ENCODE measurements at regions not wholly inside any gene's neighbourhood (a gene's known extent, or its start where the extent isn't known, plus 50 kb on each side); places are given as distances from the start of the nearest gene placed in this dataset.
A peak's percentile ranks its signal among the peaks of the same experiment; 100 is the strongest.

DNA sequence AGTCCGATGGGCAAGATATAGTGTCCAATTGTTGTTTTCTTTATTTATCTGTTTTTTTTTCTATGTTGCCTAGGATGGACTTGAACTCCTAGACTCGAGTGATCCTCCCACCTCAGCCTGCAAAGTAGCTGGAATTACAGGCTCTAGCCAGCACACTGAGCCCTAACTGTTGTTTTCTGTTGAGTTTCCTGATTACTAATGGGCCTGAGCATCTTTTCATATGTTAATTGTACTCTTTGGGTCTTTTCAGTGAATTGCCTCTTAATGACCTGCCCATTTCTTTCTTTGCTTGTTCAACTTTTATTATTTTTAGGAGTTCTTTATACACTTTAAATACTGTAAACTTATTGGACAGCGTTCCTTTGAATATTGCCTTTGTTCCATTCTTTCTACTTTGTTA, 213.0 kb downstream of the HS3ST3B1 start:
- peaks cover 14% of the 10 kb centered on the region for H3F3A ChIP-seq (ENCODE audit: low read depth)
- TF ChIP-seq, protein P1, sequence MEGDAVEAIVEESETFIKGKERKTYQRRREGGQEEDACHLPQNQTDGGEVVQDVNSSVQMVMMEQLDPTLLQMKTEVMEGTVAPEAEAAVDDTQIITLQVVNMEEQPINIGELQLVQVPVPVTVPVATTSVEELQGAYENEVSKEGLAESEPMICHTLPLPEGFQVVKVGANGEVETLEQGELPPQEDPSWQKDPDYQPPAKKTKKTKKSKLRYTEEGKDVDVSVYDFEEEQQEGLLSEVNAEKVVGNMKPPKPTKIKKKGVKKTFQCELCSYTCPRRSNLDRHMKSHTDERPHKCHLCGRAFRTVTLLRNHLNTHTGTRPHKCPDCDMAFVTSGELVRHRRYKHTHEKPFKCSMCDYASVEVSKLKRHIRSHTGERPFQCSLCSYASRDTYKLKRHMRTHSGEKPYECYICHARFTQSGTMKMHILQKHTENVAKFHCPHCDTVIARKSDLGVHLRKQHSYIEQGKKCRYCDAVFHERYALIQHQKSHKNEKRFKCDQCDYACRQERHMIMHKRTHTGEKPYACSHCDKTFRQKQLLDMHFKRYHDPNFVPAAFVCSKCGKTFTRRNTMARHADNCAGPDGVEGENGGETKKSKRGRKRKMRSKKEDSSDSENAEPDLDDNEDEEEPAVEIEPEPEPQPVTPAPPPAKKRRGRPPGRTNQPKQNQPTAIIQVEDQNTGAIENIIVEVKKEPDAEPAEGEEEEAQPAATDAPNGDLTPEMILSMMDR (IDR thresholded peaks at IDR 0.05) = no peak
- TF ChIP-seq EZH2 (IDR thresholded peaks at IDR 0.05) (no peak), EZH2phosphoT487 (IDR thresholded peaks at IDR 0.05) (no peak)
- no peak overlapping the region for H3K4me3 ChIP-seq
- peaks cover 15% of the 10 kb centered on the region for H3K4me1 ChIP-seq
- no peak overlapping the region for H2AFZ ChIP-seq (replicated peaks)
- no peak overlapping the region for H3K4me2 ChIP-seq
- no peaks in the 10 kb centered on the region for H4K20me1 ChIP-seq (ENCODE audit: low read depth)
- H3K79me2 ChIP-seq (ENCODE audit: low read depth) = no peaks in the 10 kb centered on the region
- no peak overlapping the region for H3K27ac ChIP-seq
- H3K27me3 ChIP-seq = no peaks in the 10 kb centered on the region
- H3K9ac ChIP-seq = no peak overlapping the region
- no peaks in the 10 kb centered on the region for H3K36me3 ChIP-seq
- Mint-ChIP-seq H3K4me3 (no peak overlapping the region), H3K4me1 (peaks cover 3% of the 10 kb centered on the region), H3K27me3 (ENCODE audit: insufficient read depth, low read depth) (no peaks in the 10 kb centered on the region), H3K9me3 (peaks cover 3% of the 10 kb centered on the region), H3K27ac (no peak overlapping the region), H3K36me3 (no peaks in the 10 kb centered on the region)
- peak; percentile 25 for DNase-seq (ENCODE audit: low spot score)
- no peaks in the 10 kb centered on the region for H3K9me3 ChIP-seq (ENCODE audit: low read depth)

DNA sequence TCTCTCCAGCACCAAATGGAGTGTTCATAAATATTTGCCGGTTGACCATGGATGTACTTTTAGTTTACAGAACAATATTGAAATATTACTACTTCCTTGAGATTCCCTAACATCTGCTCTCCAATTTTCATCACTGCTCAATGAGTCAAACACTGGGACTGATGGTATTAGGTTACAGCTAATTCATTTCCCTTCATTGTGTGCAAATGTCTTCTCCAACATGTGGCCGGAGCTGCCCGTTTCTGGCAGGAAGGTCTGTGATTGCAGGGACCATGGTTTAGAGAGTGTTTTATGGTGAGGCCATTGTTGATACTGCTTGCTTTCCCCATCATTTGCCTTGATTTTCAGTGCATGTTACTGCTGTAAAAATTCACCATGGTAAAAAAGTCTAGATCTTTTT, 209.3 kb downstream of the HS3ST3B1 start:
- H3K27me3 ChIP-seq = no peaks in the 10 kb centered on the region
- H3K4me3 ChIP-seq = no peak overlapping the region
- H3K36me3 ChIP-seq = no peaks in the 10 kb centered on the region
- Mint-ChIP-seq H3K4me3 (no peak overlapping the region), H3K36me3 (no peaks in the 10 kb centered on the region), H3K27ac (no peak overlapping the region), H3K9me3 (peaks cover 4% of the 10 kb centered on the region), H3K4me1 (peaks cover 5% of the 10 kb centered on the region), H3K27me3 (ENCODE audit: insufficient read depth, low read depth) (no peaks in the 10 kb centered on the region)
- no peak overlapping the region for H3K4me2 ChIP-seq
- H3K79me2 ChIP-seq (ENCODE audit: low read depth) = no peaks in the 10 kb centered on the region
- H2AFZ ChIP-seq (replicated peaks) = no peak overlapping the region
- H3K27ac ChIP-seq = no peak overlapping the region
- peaks cover 14% of the 10 kb centered on the region for H3F3A ChIP-seq (ENCODE audit: low read depth)
- no peaks in the 10 kb centered on the region for H4K20me1 ChIP-seq (ENCODE audit: low read depth)
- no peak overlapping the region for H3K9ac ChIP-seq
- H3K4me1 ChIP-seq = peaks cover 15% of the 10 kb centered on the region
- TF ChIP-seq EZH2 (IDR thresholded peaks at IDR 0.05) = no peak
- TF ChIP-seq, protein P1 (IDR thresholded peaks at IDR 0.05) = no peak
- TF ChIP-seq EZH2phosphoT487 (IDR thresholded peaks at IDR 0.05) = no peak
- DNase-seq (ENCODE audit: low spot score) = no peak
- no peaks in the 10 kb centered on the region for H3K9me3 ChIP-seq (ENCODE audit: low read depth)

DNA sequence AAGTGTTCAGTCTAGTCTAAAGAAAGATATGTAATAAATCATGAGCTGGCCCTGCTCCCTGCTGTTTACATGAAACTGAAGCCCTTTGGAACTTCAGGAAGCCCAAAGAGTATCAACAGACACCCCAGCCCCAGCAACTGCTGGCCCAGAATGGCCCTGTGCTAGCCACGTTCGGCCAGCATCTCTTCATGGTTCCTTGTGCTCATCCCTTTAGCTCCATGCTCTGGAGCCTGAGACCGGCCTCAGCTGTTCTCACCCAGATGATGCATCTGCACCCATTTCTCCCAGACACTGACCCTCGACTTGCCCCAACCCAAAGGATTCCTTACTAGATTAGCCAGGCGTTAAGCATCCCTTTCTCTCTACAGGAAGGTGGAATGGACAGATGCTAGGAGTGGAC, 207.3 kb downstream of the HS3ST3B1 start:
- H3K4me1 ChIP-seq = peaks cover 5% of the 10 kb centered on the region
- H3K4me1 Mint-ChIP-seq = peaks cover 5% of the 10 kb centered on the region
- TF ChIP-seq, protein P1 (IDR thresholded peaks at IDR 0.05) = no peak
- TF ChIP-seq EZH2 (IDR thresholded peaks at IDR 0.05) (no peak), EZH2phosphoT487 (IDR thresholded peaks at IDR 0.05) (no peak)
- no peaks in the 10 kb centered on the region for H3K36me3 Mint-ChIP-seq
- no peaks in the 10 kb centered on the region for H3F3A ChIP-seq (ENCODE audit: low read depth)
- H2AFZ ChIP-seq (replicated peaks) = no peak overlapping the region
- H3K36me3 ChIP-seq = no peaks in the 10 kb centered on the region
- no peak overlapping the region for H3K4me2 ChIP-seq
- peaks cover 4% of the 10 kb centered on the region for H3K9me3 Mint-ChIP-seq
- no peaks in the 10 kb centered on the region for H3K27me3 Mint-ChIP-seq (ENCODE audit: insufficient read depth, low read depth)
- H3K9me3 ChIP-seq (ENCODE audit: low read depth) = no peaks in the 10 kb centered on the region
- no peak for DNase-seq (ENCODE audit: low spot score)
- no peaks in the 10 kb centered on the region for H4K20me1 ChIP-seq (ENCODE audit: low read depth)
- H3K27ac Mint-ChIP-seq = no peak overlapping the region
- H3K27ac ChIP-seq = no peak overlapping the region
- H3K4me3 ChIP-seq = no peak overlapping the region
- no peak overlapping the region for H3K9ac ChIP-seq
- H3K79me2 ChIP-seq (ENCODE audit: low read depth) = no peaks in the 10 kb centered on the region
- H3K4me3 Mint-ChIP-seq = no peak overlapping the region
- H3K27me3 ChIP-seq = no peaks in the 10 kb centered on the region
